D721Med (cell line): ENCODE measurements at regions not wholly inside any gene's neighbourhood (a gene's known extent, or its start where the extent isn't known, plus 50 kb on each side); places are given as distances from the start of the nearest gene placed in this dataset.

Source experiments
- DNase-seq: peaks from one replicate; pipeline ENCODE4 v3.0.0; 2011; ENCODE audit warnings: low spot score; ENCODE audit not compliant: insufficient read length
- FAIRE-seq: peaks from 2 replicates; lab custom pipeline; 2011; peaks lifted over from hg19 to GRCh38; lab: Jason Lieb, UNC
- TF ChIP-seq, protein P1 (sequence below): IDR thresholded peaks from 2 replicates; pipeline ENCODE4 v1.5.1; 2012; ENCODE audit warnings: mild to moderate bottlenecking, control low read depth; ENCODE audit not compliant: insufficient read depth; ENCODE audit errors: missing control alignments

GRCh38 chr3:101954361-101954760 lies 105.0 kb downstream of the NFKBIZ start:
- no peak for FAIRE-seq
- TF ChIP-seq, protein P1, sequence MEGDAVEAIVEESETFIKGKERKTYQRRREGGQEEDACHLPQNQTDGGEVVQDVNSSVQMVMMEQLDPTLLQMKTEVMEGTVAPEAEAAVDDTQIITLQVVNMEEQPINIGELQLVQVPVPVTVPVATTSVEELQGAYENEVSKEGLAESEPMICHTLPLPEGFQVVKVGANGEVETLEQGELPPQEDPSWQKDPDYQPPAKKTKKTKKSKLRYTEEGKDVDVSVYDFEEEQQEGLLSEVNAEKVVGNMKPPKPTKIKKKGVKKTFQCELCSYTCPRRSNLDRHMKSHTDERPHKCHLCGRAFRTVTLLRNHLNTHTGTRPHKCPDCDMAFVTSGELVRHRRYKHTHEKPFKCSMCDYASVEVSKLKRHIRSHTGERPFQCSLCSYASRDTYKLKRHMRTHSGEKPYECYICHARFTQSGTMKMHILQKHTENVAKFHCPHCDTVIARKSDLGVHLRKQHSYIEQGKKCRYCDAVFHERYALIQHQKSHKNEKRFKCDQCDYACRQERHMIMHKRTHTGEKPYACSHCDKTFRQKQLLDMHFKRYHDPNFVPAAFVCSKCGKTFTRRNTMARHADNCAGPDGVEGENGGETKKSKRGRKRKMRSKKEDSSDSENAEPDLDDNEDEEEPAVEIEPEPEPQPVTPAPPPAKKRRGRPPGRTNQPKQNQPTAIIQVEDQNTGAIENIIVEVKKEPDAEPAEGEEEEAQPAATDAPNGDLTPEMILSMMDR, result no peak
- no peak for DNase-seq

DNA sequence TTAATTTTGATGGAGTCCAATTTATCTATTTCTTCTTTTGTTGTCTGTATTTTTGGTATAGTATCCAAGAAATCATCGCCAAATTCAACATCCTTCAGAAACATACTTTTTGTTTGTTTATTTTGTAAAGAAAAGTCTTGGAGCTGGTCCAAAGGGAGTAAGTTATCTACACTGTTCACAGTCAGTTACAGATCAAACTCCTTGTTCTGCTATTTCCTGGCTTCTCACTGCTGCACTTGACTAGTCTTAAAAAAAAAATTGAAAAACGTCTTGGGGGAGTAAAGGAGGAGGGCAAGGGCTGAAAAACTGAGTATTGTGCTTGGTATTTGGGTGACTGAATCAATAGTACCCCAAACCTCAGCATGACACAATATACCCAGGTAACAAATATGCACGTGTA lies 105.6 kb downstream of the NFKBIZ start:
- TF ChIP-seq, protein P1, result no peak

DNA sequence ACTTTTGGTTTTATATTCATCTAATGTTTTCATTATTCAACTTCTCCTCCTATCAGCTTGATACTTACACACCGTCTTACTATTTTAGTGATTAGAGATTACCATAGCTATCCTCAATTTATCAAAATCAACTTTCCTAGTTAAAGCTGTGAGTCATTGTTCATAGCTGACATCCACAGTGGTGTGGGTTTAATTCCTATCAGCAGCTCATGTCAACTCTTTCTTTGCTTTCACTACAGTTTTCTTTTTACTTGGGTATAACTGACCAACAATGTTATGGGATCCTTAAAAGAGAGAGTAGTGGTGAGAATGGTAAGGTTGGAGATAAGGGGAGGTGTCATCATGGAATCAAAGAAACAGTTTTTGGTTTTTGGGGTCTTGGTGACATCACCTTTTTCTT lies 112.7 kb downstream of the NFKBIZ start:
- no peak for FAIRE-seq
- TF ChIP-seq, protein P1, result no peak
- no peak for DNase-seq

More for the DNA sequence above, 105.6 kb downstream of the NFKBIZ start:
- DNase-seq, result no peak
- FAIRE-seq, result no peak

- DNase-seq (no peak), FAIRE-seq (no peak)
- TF ChIP-seq, protein P1, result no peak
These were observed 114.6 kb downstream of the NFKBIZ start for GRCh38 chr3:101963902-101964362.

DNA sequence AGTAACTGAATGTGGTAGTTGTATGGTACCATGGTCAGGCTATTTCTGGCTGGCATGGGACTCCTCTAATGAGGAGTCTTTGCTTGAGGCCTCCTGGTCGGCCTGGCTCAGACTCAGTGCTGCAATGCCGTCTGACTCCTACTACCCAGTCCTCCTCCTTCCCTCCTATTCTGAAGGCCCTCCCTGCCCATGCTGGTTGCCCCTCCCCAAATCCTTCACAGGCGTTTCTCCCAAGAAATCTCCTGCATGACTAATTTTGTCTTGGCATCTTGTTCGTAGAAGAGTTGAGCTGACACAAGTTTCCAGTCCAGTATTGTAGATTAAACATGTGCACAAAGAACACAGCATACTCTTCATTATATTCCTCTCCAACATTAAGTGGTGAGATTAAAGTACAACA lies 115.5 kb downstream of the NFKBIZ start:
- no peak for FAIRE-seq
- TF ChIP-seq, protein P1, result no peak

GRCh38 chr3:101966226-101966625 lies 116.9 kb downstream of the NFKBIZ start:
- TF ChIP-seq, protein P1, result no peak
- DNase-seq (no peak), FAIRE-seq (no peak)

More for the DNA sequence above, 115.5 kb downstream of the NFKBIZ start:
- DNase-seq, result no peak

DNA sequence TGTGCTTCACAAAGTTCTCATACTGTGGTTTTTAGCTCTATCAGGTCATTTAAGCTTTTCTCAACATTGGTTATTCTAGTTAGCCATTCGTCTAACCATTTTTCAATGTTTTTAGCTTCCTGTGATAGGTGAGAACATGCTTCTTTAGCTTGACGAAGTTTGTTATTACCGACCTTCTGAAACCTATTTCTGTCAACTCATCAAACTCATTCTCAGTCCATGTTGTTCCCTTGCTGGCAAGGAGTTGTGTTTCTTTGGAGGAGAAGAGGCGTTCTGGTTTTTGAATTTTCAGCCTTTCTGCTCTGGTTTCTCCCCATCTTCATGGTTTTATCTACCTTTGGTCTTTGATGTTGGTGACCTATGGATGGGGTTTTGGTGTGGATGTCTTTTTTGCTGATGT lies 120.9 kb downstream of the NFKBIZ start:
- DNase-seq, result no peak
- FAIRE-seq, result no peak
- TF ChIP-seq, protein P1, result no peak
